SK-N-SH (cell line): ENCODE measurements at regions not wholly inside any gene's neighbourhood (a gene's known extent, or its start where the extent isn't known, plus 50 kb on each side); places are given as distances from the start of the nearest gene placed in this dataset.

Source experiments
- CTCF ChIP-seq: fragments of 200-600 bp; sonication (generic); IDR thresholded peaks from 2 replicates; pipeline ENCODE4 v1.6.1; 2017; ENCODE audit warnings: antibody characterized with exemption, mild to moderate bottlenecking, moderate library complexity
- GATA2 ChIP-seq: sonication (generic); formaldehyde crosslinking; IDR thresholded peaks from 2 replicates; pipeline ENCODE4 v1.5.0; 2020; ENCODE audit warnings: mild to moderate bottlenecking, missing genetic modification reagents
- MEF2A ChIP-seq: IDR thresholded peaks from 2 replicates; pipeline ENCODE4 v1.4.0; 2012; ENCODE audit warnings: low read depth, borderline replicate concordance
- MXI1 ChIP-seq: IDR thresholded peaks from 2 replicates; pipeline ENCODE4 v1.6.1; 2012; ENCODE audit warnings: mild to moderate bottlenecking, low read depth, low read length, improper control_type of control experiment
- PBX3 ChIP-seq: IDR thresholded peaks from 2 replicates; pipeline ENCODE4; 2012
- REST ChIP-seq: IDR thresholded peaks from 2 replicates; pipeline ENCODE4 v1.6.1; 2012; ENCODE audit warnings: mild to moderate bottlenecking, low read depth, low read length, moderate library complexity
- ZBTB33 ChIP-seq: IDR thresholded peaks from 2 replicates; pipeline ENCODE4 v1.4.0; 2012; ENCODE audit warnings: low read depth, borderline replicate concordance

- TF ChIP-seq CTCF (no peak), MEF2A (no peak), PBX3 (no peak), GATA2 (CRISPR knock-in tag) (no peak), MXI1 (no peak), ZBTB33 (no peak), REST (no peak)
Measured at GRCh38 chr4:143133977-143134376, 50.7 kb upstream of the USP38 start (continued).
